ENCODE measurements at regions not wholly inside any gene's neighbourhood (a gene's known extent, or its start where the extent isn't known, plus 50 kb on each side); places are given as distances from the start of the nearest gene placed in this dataset.

DNA sequence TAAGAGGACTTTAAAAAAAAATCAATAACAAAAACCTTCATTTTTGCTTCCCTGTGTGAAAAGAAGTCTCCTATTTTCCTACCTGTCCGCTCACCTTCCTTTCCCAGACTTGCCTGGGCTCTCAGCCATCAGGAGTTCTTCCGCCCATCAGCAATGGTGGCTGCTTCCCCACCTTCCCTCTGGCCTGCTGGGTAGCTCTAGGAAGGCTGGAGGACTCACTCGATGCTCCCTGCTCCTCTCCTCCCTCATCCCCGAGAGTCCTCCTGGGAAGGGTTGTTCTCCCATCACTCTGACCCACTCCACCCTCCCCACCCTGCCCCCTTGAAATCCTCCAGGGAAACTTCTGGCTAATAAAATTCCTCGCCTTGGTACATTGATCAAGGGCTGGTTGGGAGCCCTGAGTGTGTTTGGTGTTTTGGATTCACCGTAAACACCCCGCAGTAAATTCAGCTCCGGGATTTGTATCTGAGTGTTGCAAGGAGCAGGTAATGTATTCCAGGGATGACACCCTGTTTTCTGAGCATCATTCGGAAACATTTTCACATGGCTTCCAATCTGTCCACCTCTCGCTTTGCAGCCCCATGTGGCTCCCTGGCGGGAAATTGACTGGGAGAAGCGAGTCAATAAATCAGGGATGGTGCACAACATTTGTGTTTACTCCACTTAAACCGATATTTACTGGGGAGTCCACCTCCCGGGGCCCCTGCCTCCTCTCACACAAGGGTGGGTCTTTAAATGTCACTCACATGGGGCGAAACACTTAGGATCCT lies 126.4 kb upstream of the SDK1 start:
- TF ChIP-seq, protein P1, sequence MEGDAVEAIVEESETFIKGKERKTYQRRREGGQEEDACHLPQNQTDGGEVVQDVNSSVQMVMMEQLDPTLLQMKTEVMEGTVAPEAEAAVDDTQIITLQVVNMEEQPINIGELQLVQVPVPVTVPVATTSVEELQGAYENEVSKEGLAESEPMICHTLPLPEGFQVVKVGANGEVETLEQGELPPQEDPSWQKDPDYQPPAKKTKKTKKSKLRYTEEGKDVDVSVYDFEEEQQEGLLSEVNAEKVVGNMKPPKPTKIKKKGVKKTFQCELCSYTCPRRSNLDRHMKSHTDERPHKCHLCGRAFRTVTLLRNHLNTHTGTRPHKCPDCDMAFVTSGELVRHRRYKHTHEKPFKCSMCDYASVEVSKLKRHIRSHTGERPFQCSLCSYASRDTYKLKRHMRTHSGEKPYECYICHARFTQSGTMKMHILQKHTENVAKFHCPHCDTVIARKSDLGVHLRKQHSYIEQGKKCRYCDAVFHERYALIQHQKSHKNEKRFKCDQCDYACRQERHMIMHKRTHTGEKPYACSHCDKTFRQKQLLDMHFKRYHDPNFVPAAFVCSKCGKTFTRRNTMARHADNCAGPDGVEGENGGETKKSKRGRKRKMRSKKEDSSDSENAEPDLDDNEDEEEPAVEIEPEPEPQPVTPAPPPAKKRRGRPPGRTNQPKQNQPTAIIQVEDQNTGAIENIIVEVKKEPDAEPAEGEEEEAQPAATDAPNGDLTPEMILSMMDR (IDR thresholded peaks at IDR 0.05; ENCODE audit: partially characterized antibody, unreplicated experiment), result no peak
- Mint-ChIP-seq H3K4me3 (ENCODE audit: unreplicated experiment) (peak overlapping the region; percentile 38), H3K4me1 (ENCODE audit: low read depth, unreplicated experiment) (peaks cover 33% of the 10 kb centered on the region), H3K9me3 (ENCODE audit: unreplicated experiment) (peaks cover 6% of the 10 kb centered on the region), H3K27me3 (ENCODE audit: unreplicated experiment) (peaks cover 5% of the 10 kb centered on the region), H3K27ac (ENCODE audit: unreplicated experiment) (peak overlapping the region; percentile 88), H3K36me3 (ENCODE audit: unreplicated experiment) (peaks cover 17% of the 10 kb centered on the region)
- peak; percentile 34 for DNase-seq

GRCh38 chr7:3175285-3175902 lies 125.7 kb upstream of the SDK1 start:
- TF ChIP-seq, protein P1 (IDR thresholded peaks at IDR 0.05; ENCODE audit: partially characterized antibody, unreplicated experiment), result no peak
- H3K36me3 Mint-ChIP-seq (ENCODE audit: unreplicated experiment), result peaks cover 15% of the 10 kb centered on the region
- H3K9me3 Mint-ChIP-seq (ENCODE audit: unreplicated experiment), result peaks cover 9% of the 10 kb centered on the region
- H3K4me3 Mint-ChIP-seq (ENCODE audit: unreplicated experiment), result no peak overlapping the region
- peak overlapping the region; percentile 88 for H3K27ac Mint-ChIP-seq (ENCODE audit: unreplicated experiment)
- H3K4me1 Mint-ChIP-seq (ENCODE audit: low read depth, unreplicated experiment), result peaks cover 36% of the 10 kb centered on the region
- DNase-seq, result no peak
- peaks cover 5% of the 10 kb centered on the region for H3K27me3 Mint-ChIP-seq (ENCODE audit: unreplicated experiment)

- Mint-ChIP-seq H3K36me3 (ENCODE audit: unreplicated experiment) (peaks cover 13% of the 10 kb centered on the region), H3K4me3 (ENCODE audit: unreplicated experiment) (no peak overlapping the region), H3K27ac (ENCODE audit: unreplicated experiment) (peak overlapping the region; percentile 88), H3K9me3 (ENCODE audit: unreplicated experiment) (peaks cover 14% of the 10 kb centered on the region), H3K4me1 (ENCODE audit: low read depth, unreplicated experiment) (peaks cover 43% of the 10 kb centered on the region), H3K27me3 (ENCODE audit: unreplicated experiment) (peaks cover 9% of the 10 kb centered on the region)
- TF ChIP-seq, protein P1 (IDR thresholded peaks at IDR 0.05; ENCODE audit: partially characterized antibody, unreplicated experiment), result no peak
- DNase-seq, result no peak
Measured at GRCh38 chr7:3176112-3177000, 124.7 kb upstream of the SDK1 start.

DNA sequence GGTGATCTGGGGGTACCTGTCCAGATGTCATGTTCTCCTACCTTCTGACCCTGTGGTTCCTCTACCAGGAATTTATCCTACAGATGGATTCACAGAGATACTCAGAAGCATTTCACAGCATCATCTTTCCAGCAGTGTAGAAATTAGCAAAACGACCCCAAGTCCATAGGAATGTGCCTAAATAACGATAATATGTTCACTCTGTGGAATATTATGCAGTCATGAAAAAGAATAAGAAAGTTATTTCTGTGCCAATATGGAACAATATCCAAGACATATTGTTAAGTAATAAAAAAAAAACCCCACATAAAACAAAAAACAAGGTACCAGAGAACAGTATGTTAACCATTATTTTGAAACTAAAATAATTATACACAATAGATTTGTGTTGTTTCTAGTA lies 123.8 kb upstream of the SDK1 start:
- Mint-ChIP-seq H3K27me3 (ENCODE audit: unreplicated experiment) (peaks cover 10% of the 10 kb centered on the region), H3K4me3 (ENCODE audit: unreplicated experiment) (no peak overlapping the region), H3K36me3 (ENCODE audit: unreplicated experiment) (peaks cover 6% of the 10 kb centered on the region), H3K9me3 (ENCODE audit: unreplicated experiment) (peaks cover 19% of the 10 kb centered on the region), H3K27ac (ENCODE audit: unreplicated experiment) (no peak overlapping the region), H3K4me1 (ENCODE audit: low read depth, unreplicated experiment) (peaks cover 45% of the 10 kb centered on the region)
- DNase-seq, result no peak
- TF ChIP-seq, protein P1 (IDR thresholded peaks at IDR 0.05; ENCODE audit: partially characterized antibody, unreplicated experiment), result no peak
